Left ventricle myocardium inferior (tissue), 1 donor: ENCODE measurements at regions not wholly inside any gene's neighbourhood (a gene's known extent, or its start where the extent isn't known, plus 50 kb on each side); places are given as distances from the start of the nearest gene placed in this dataset.
"Not testable (repeated sequence)": the region's sequence is repeated elsewhere in the genome, so short reads cannot be mapped to it uniquely, and the experiment has no call there.

ENCODE experiments used
- DNase-seq: peaks from one replicate; pipeline ENCODE4 v3.0.0-alpha.2; 2020
- H3K27ac ChIP-seq: fragments of 200-600 bp; replicated peaks from 2 replicates; pipeline ENCODE4 v1.8.0; 2021
- H3K27me3 ChIP-seq: fragments of 200-600 bp; 2 replicates; pipeline ENCODE4 v1.8.0; 2021; ENCODE audit warnings: low read depth
- H3K36me3 ChIP-seq: fragments of 200-600 bp; 2 replicates; pipeline ENCODE4 v1.8.0; 2021
- H3K4me1 ChIP-seq: fragments of 200-600 bp; 2 replicates; pipeline ENCODE4 v1.8.0; 2021
- H3K4me3 ChIP-seq: fragments of 200-600 bp; 2 replicates; pipeline ENCODE4 v1.8.0; 2021; ENCODE audit warnings: mild to moderate bottlenecking, moderate library complexity
- H3K9me3 ChIP-seq: fragments of 200-600 bp; replicated peaks from 2 replicates; pipeline ENCODE4 v1.8.0; 2021
- CTCF ChIP-seq: fragments of 200-600 bp; IDR thresholded peaks from 2 replicates; pipeline ENCODE4 v1.8.0; 2021; ENCODE audit warnings: antibody characterized with exemption, mild to moderate bottlenecking, borderline replicate concordance
- intact Hi-C: fragments of 100-400 bp; cut with micrococcal nuclease; formaldehyde crosslinking; loops from one replicate; pipeline ENCODE4 v1.11.0; 2022
- donor health status: DM: no; HTN: yes; CAD: no; lungs with severe emphysema.

GRCh38 chr2:132349092-132349687 is 67.4 kb upstream of the GPR39 start:
- DNase-seq, H3K4me3 ChIP-seq, H3K27ac ChIP-seq, intact Hi-C loops, H3K27me3 ChIP-seq, H3K36me3 ChIP-seq, H3K9me3 ChIP-seq, H3K4me1 ChIP-seq: not testable (repeated sequence)
- TF ChIP-seq CTCF = peak; percentile 67

GRCh38 chr2:132351668-132352067 is 64.9 kb upstream of the GPR39 start:
- H3K4me1 ChIP-seq, H3K36me3 ChIP-seq, H3K27ac ChIP-seq, H3K4me3 ChIP-seq, H3K9me3 ChIP-seq, DNase-seq, intact Hi-C loops: not testable (repeated sequence)
- H3K27me3 ChIP-seq = peaks cover 13% of the 10 kb centered on the region

- H3K4me1 ChIP-seq, H3K9me3 ChIP-seq, H3K27ac ChIP-seq, H3K36me3 ChIP-seq, intact Hi-C loops: not testable (repeated sequence)
- peaks cover 13% of the 10 kb centered on the region for H3K27me3 ChIP-seq
- DNase-seq = peak; percentile 25
- H3K4me3 ChIP-seq = peak overlapping the region; percentile 65
Observed at GRCh38 chr2:132352481-132353001, 64.1 kb upstream of the GPR39 start.

- H3K9me3 ChIP-seq, intact Hi-C loops, H3K27ac ChIP-seq, H3K36me3 ChIP-seq, H3K4me1 ChIP-seq: not testable (repeated sequence)
- peaks cover 13% of the 10 kb centered on the region for H3K27me3 ChIP-seq
- peak; percentile 21 for DNase-seq
- H3K4me3 ChIP-seq = peak overlapping the region; percentile 65
Observed at GRCh38 chr2:132353380-132353779, 63.2 kb upstream of the GPR39 start.

GRCh38 chr2:132360964-132361363 is 55.6 kb upstream of the GPR39 start:
- DNase-seq, H3K36me3 ChIP-seq, H3K4me1 ChIP-seq, intact Hi-C loops, H3K27ac ChIP-seq, H3K27me3 ChIP-seq, H3K4me3 ChIP-seq: not testable (repeated sequence)
- peaks cover 15% of the 10 kb centered on the region for H3K9me3 ChIP-seq

- H3K4me3 ChIP-seq, H3K27ac ChIP-seq, H3K36me3 ChIP-seq, H3K27me3 ChIP-seq, DNase-seq, H3K4me1 ChIP-seq, intact Hi-C loops: not testable (repeated sequence)
- peaks cover 15% of the 10 kb centered on the region for H3K9me3 ChIP-seq
Observed at GRCh38 chr2:132361498-132361897, 55.1 kb upstream of the GPR39 start.

GRCh38 chr2:132363352-132363751 is 53.3 kb upstream of the GPR39 start:
- DNase-seq, H3K4me3 ChIP-seq, H3K4me1 ChIP-seq, intact Hi-C loops, H3K36me3 ChIP-seq, H3K27ac ChIP-seq: not testable (repeated sequence)
- peaks cover 15% of the 10 kb centered on the region for H3K9me3 ChIP-seq
- H3K27me3 ChIP-seq = peaks cover 11% of the 10 kb centered on the region

- H3K36me3 ChIP-seq, DNase-seq, intact Hi-C loops, H3K4me1 ChIP-seq, H3K27ac ChIP-seq, H3K4me3 ChIP-seq: not testable (repeated sequence)
- Histone ChIP-seq H3K9me3 (peaks cover 15% of the 10 kb centered on the region), H3K27me3 (peaks cover 23% of the 10 kb centered on the region)
Observed at GRCh38 chr2:132365963-132366362, 50.6 kb upstream of the GPR39 start.

GRCh38 chr2:132366421-132367180 is 50.0 kb upstream of the GPR39 start:
- intact Hi-C loops = no loop called here
- Histone ChIP-seq H3K36me3 (no peaks in the 10 kb centered on the region), H3K27me3 (peaks cover 23% of the 10 kb centered on the region), H3K4me3 (no peak overlapping the region), H3K9me3 (peaks cover 15% of the 10 kb centered on the region), H3K4me1 (no peaks in the 10 kb centered on the region), H3K27ac (no peak overlapping the region)
- no peak for TF ChIP-seq CTCF
- no peak for DNase-seq
